ENCODE measurements at regions not wholly inside any gene's neighbourhood (a gene's known extent, or its start where the extent isn't known, plus 50 kb on each side); places are given as distances from the start of the nearest gene placed in this dataset.

DNA sequence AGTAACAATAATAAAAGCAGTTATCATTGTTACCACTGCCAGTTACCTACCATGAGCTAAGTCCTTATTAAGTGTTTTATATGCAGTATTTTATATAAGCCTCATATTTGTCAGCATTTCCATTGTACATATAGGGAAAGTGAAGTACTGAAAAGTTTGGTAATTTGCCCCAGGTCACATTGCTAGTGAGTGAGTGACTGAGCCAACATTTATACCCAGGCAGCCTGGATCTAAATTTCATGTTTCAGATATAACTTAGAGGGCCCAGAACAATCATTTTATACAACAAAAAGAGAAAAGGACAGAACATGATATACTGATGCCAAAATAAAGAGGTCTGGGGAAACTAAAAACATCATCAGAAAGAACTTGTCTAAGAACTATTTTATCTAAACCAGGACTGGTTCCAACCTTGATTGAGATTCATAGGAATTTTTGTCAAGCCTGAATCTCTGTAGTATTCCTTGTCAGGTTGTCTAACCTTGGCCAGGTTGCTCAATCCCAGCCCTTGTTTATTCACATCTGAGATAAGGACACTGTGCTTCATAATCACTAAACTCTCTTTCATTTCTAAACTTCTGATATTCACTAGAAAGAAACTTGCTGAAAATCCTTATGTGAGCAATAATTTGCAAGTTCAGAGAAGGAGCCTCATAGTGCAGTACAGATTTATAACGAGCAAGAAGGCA lies 308.2 kb downstream of the IPMK start:
- Histone ChIP-seq H3K9ac (ENCODE audit: low read depth, low read length) (no peak overlapping the region), H3K36me3 (ENCODE audit: insufficient read depth, low read length) (no peaks in the 10 kb centered on the region), H3K27me3 (ENCODE audit: insufficient read depth, low read length) (no peaks in the 10 kb centered on the region), H3K4me3 (ENCODE audit: low read length) (no peak overlapping the region), H3K27ac (ENCODE audit: low read depth, low read length) (no peak overlapping the region), H3K9me3 (ENCODE audit: insufficient read depth, low read depth, low read length) (no peaks in the 10 kb centered on the region), H3K4me1 (ENCODE audit: insufficient read depth, low read length) (no peaks in the 10 kb centered on the region)
- 100% methylated on average over 1 of the region's 1 CpG for WGBS

DNA sequence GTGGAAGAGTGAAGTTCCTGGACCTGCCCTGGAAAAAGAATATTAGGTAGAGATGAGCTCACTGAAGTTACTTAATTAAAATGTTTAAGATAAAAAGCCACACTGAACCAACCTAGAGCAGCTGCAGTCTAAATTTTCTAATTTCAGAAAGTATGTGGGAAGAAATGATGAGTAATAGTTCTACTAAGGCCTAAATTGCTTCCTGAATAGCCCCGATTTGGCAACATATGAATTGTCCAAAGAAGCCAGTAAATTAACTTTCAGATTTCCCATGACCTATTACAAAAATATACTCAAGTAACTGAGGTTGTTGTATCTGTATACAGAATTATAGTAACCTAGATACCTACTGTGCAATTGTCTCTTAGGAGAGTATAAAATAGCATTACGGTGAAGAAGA lies 312.6 kb downstream of the IPMK start:
- Histone ChIP-seq H3K4me3 (ENCODE audit: low read length) (no peak overlapping the region), H3K36me3 (ENCODE audit: insufficient read depth, low read length) (no peaks in the 10 kb centered on the region), H3K27me3 (ENCODE audit: insufficient read depth, low read length) (no peaks in the 10 kb centered on the region), H3K27ac (ENCODE audit: low read depth, low read length) (no peak overlapping the region), H3K9ac (ENCODE audit: low read depth, low read length) (no peak overlapping the region), H3K9me3 (ENCODE audit: insufficient read depth, low read depth, low read length) (no peaks in the 10 kb centered on the region), H3K4me1 (ENCODE audit: insufficient read depth, low read length) (peaks cover 5% of the 10 kb centered on the region; the same call in 1 of the 2 replicates)
- no CpG with 5 or more reads among the region's 2 CpGs for WGBS

DNA sequence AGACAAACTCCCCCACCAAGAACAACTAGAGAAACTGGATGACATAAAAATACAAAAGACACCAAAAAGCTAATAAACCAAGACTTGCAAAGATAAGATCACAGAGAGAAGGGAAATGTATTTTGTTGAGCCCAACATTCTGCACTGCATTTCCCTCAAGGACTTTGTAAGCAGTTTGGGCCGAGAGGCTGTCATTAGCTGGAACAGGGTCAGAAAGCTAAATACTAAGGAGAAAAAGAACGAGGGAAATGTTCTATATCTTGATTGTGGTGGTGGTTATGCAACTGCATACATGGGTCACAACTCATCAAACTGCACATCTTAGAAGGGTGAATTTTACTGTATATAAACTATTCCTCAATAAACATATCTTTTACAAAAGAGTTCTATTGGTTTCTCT lies 315.0 kb downstream of the IPMK start:
- no peaks in the 10 kb centered on the region for H3K27me3 ChIP-seq (ENCODE audit: insufficient read depth, low read length)
- H3K4me1 ChIP-seq (ENCODE audit: insufficient read depth, low read length) = peaks cover 5% of the 10 kb centered on the region; the same call in 1 of the 2 replicates
- H3K36me3 ChIP-seq (ENCODE audit: insufficient read depth, low read length) = no peaks in the 10 kb centered on the region
- no peak overlapping the region for H3K27ac ChIP-seq (ENCODE audit: low read depth, low read length)
- H3K9ac ChIP-seq (ENCODE audit: low read depth, low read length) = no peak overlapping the region
- H3K4me3 ChIP-seq (ENCODE audit: low read length) = no peak overlapping the region
- 55% methylated on average over 2 of the region's 2 CpGs for WGBS
- H3K9me3 ChIP-seq (ENCODE audit: insufficient read depth, low read depth, low read length) = peaks cover 7% of the 10 kb centered on the region

DNA sequence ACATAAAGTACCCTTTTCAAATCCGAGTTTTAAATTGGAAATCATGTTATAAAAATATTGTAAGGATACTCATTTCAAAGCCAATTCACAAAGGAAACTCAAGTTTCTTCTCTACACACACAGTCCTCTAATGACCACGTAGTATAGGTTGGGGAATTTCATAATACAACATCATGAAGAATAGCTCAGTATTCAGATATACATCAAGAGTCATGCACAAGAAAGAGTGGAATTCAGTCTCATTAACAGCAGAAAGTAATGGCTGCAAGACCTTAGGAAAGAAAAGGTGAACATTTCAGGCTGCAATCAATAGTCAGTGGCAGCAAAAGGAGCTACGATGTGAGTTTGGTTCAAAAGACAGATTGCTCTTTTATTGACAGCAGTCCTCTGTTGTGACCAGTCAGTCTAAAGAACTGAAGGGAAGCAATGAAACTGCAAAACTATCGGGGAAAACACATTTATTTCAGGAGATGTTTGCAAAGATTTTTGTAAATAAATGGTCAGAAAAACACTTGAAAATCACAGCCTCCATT lies 317.2 kb downstream of the IPMK start:
- H3K9ac ChIP-seq (ENCODE audit: low read depth, low read length) = no peak overlapping the region
- H3K4me3 ChIP-seq (ENCODE audit: low read length) = no peak overlapping the region
- no peak overlapping the region for H3K27ac ChIP-seq (ENCODE audit: low read depth, low read length)
- H3K4me1 ChIP-seq (ENCODE audit: insufficient read depth, low read length) = peaks cover 17% of the 10 kb centered on the region; the same call in 1 of the 2 replicates
- H3K36me3 ChIP-seq (ENCODE audit: insufficient read depth, low read length) = no peaks in the 10 kb centered on the region
- H3K9me3 ChIP-seq (ENCODE audit: insufficient read depth, low read depth, low read length) = peaks cover 7% of the 10 kb centered on the region
- 94% methylated on average over 2 of the region's 4 CpGs for WGBS
- no peaks in the 10 kb centered on the region for H3K27me3 ChIP-seq (ENCODE audit: insufficient read depth, low read length)

DNA sequence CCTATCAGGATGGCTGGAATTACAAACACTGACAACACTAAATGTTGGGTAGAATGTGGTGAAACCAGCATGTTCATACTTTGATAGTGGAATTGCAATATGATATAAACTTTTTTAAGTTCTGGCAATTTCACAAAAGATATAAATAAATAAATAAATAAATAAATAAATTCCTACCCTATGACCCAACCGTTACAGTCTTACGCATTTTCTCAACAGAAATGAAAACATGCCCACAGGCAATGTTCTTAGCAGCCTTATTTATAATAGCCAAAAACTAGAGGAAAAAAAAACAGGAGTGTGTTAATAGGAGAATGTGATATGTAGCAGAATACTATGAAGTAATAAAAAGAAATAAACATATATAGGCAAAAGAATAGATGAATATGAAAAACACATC lies 318.9 kb downstream of the IPMK start:
- WGBS = no CpG with 5 or more reads among the region's 2 CpGs
- Histone ChIP-seq H3K36me3 (ENCODE audit: insufficient read depth, low read length) (no peaks in the 10 kb centered on the region), H3K9me3 (ENCODE audit: insufficient read depth, low read depth, low read length) (peaks cover 7% of the 10 kb centered on the region), H3K9ac (ENCODE audit: low read depth, low read length) (no peak overlapping the region), H3K27ac (ENCODE audit: low read depth, low read length) (no peak overlapping the region), H3K4me3 (ENCODE audit: low read length) (no peak overlapping the region), H3K4me1 (ENCODE audit: insufficient read depth, low read length) (peaks cover 17% of the 10 kb centered on the region; the same call in 1 of the 2 replicates), H3K27me3 (ENCODE audit: insufficient read depth, low read length) (no peaks in the 10 kb centered on the region)

DNA sequence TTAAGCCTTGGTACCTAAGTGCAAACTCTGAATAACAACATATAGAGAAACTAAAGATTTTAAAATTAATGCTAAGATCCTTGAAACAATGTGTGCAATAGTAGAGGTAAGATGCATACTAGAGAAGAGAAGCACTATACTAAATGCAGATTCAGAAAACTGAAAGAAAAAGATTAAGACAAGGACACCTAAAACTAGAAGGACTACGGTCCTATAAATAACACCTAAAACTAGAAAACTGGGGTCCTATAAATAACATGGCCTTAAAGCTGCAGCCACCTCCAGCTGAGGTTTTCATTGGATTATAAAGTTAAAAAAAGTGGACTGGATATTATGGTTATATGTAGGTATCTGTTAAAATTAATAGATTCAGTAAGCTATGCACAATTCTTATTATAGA lies 320.9 kb downstream of the IPMK start:
- Histone ChIP-seq H3K4me3 (ENCODE audit: low read length) (no peak overlapping the region), H3K36me3 (ENCODE audit: insufficient read depth, low read length) (no peaks in the 10 kb centered on the region), H3K9ac (ENCODE audit: low read depth, low read length) (no peak overlapping the region), H3K9me3 (ENCODE audit: insufficient read depth, low read depth, low read length) (peaks cover 7% of the 10 kb centered on the region), H3K4me1 (ENCODE audit: insufficient read depth, low read length) (peaks cover 17% of the 10 kb centered on the region; the same call in 1 of the 2 replicates), H3K27me3 (ENCODE audit: insufficient read depth, low read length) (no peaks in the 10 kb centered on the region), H3K27ac (ENCODE audit: low read depth, low read length) (no peak overlapping the region)
- whole genome bisulfite sequencing = 82% methylated on average over 1 of the region's 1 CpG

DNA sequence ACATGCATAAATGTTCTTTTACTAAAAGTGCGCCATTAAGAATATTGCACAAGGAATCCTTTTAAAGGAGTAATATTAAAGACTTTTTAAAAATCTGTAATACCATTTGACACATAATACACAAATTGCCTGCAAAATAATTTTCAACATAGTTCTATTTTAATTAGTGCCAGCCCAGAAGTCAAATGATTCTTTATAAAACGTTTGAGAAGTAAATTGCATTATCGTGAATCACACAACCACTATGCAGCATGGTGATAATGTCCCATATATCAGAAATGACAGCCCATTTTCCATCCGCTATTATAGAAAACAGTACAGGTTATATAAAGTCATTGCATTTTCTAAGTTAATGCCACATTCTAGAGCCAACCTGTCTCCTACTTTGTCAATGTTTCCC lies 324.0 kb downstream of the IPMK start:
- WGBS = 100% methylated on average over 3 of the region's 4 CpGs
- H3K4me1 ChIP-seq (ENCODE audit: insufficient read depth, low read length) = peaks cover 11% of the 10 kb centered on the region; the same call in 1 of the 2 replicates

DNA sequence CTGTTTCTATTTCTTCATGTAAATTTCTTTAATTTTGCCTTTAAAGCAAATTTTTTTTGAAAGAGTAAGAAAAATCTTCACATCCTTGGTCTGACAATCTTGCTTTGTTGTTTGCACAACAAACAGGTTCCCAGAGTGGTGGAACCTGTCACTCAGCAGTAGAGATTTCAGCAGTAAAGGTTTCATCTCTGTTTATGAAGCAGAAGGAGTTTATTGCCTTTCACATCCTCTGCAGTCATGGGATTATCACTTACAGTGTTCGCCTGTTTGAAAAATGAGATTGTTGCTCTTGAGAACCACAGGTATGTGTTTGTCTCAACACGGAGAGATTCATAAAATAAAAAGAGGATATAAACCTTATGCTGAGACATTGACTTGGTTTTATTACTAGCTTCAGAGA lies 342.6 kb downstream of the IPMK start:
- Histone ChIP-seq H3K27me3 (ENCODE audit: insufficient read depth, low read length) (no peaks in the 10 kb centered on the region), H3K36me3 (ENCODE audit: insufficient read depth, low read length) (no peaks in the 10 kb centered on the region), H3K27ac (ENCODE audit: low read depth, low read length) (no peak overlapping the region), H3K9me3 (ENCODE audit: insufficient read depth, low read depth, low read length) (no peaks in the 10 kb centered on the region), H3K4me1 (ENCODE audit: insufficient read depth, low read length) (no peaks in the 10 kb centered on the region), H3K4me3 (ENCODE audit: low read length) (no peak overlapping the region), H3K9ac (ENCODE audit: low read depth, low read length) (no peak overlapping the region)
- 100% methylated on average over 2 of the region's 2 CpGs for WGBS

More for the DNA sequence above, 324.0 kb downstream of the IPMK start:
- Histone ChIP-seq H3K4me3 (ENCODE audit: low read length) (no peak overlapping the region), H3K27ac (ENCODE audit: low read depth, low read length) (no peak overlapping the region), H3K27me3 (ENCODE audit: insufficient read depth, low read length) (no peaks in the 10 kb centered on the region), H3K9ac (ENCODE audit: low read depth, low read length) (no peak overlapping the region), H3K9me3 (ENCODE audit: insufficient read depth, low read depth, low read length) (peaks cover 6% of the 10 kb centered on the region), H3K36me3 (ENCODE audit: insufficient read depth, low read length) (no peaks in the 10 kb centered on the region)

DNA sequence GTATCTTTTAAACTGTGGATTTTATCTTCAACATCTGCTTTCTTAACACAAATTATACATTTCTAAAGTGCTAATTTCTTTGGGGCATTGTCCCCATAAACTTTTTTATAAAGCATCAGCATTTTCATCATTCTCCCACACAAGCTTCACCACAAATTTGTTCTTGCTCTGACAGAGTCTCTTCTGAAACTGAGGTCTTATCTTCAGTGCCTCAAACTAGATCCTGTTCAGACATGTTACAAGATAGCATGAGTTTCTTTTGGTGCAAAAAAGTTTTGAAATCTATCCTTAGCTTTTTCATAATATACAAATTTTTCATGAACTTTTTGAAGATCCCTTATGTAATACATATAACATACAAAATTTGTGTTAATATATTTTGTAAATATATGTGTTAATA lies 346.6 kb downstream of the IPMK start:
- Histone ChIP-seq H3K36me3 (ENCODE audit: insufficient read depth, low read length) (no peaks in the 10 kb centered on the region), H3K9me3 (ENCODE audit: insufficient read depth, low read depth, low read length) (no peaks in the 10 kb centered on the region), H3K4me1 (ENCODE audit: insufficient read depth, low read length) (no peaks in the 10 kb centered on the region), H3K27me3 (ENCODE audit: insufficient read depth, low read length) (no peaks in the 10 kb centered on the region), H3K9ac (ENCODE audit: low read depth, low read length) (no peak overlapping the region), H3K27ac (ENCODE audit: low read depth, low read length) (no peak overlapping the region), H3K4me3 (ENCODE audit: low read length) (no peak overlapping the region)

DNA sequence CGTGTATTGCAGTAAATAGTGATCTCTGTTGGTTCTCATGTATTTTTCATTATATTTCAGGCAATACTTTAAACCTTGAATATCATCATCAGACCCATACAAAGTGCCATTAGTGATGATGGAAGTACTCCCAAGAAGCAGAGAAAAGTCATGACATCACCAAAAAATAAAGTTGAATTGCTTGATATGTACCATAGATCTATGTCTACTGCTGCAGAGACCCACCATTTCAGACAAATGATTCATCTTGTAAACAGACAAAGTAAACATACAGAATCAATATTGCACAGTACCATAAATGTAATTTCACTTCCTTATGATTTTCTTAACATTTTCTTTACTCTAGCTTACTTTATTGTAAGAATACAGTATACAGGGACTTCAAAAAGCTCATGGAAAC lies 347.8 kb downstream of the IPMK start:
- 100% methylated on average over 1 of the region's 1 CpG for whole genome bisulfite sequencing
- H3K27ac ChIP-seq (ENCODE audit: low read depth, low read length) = no peak overlapping the region

DNA sequence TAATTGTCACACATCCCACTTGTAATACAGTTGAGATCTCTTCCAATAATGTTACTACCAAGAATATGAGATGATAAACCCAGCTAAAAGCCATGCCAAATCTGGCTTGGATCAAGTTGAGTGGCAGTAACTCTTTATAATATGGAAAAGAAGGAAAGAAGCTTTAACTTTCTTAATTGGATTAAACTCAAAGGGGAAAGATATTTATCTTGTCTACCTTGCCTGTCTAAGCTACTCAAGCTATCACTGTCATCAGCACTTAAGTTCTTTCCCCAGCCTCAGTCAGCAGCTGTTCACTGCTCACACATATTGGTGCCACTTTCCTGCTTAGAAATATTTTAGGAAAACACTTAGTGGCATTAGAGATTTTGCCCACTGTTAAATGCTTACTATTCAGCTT lies 350.7 kb downstream of the IPMK start:
- no peaks in the 10 kb centered on the region for H3K9me3 ChIP-seq (ENCODE audit: insufficient read depth, low read depth, low read length)
- no peaks in the 10 kb centered on the region for H3K27me3 ChIP-seq (ENCODE audit: insufficient read depth, low read length)
- no peak overlapping the region for H3K4me3 ChIP-seq (ENCODE audit: low read length)
- no peak overlapping the region for H3K27ac ChIP-seq (ENCODE audit: low read depth, low read length)
- peaks cover 5% of the 10 kb centered on the region; the same call in 1 of the 2 replicates for H3K4me1 ChIP-seq (ENCODE audit: insufficient read depth, low read length)
- H3K36me3 ChIP-seq (ENCODE audit: insufficient read depth, low read length) = no peaks in the 10 kb centered on the region
- no peak overlapping the region for H3K9ac ChIP-seq (ENCODE audit: low read depth, low read length)

More for the DNA sequence above, 347.8 kb downstream of the IPMK start:
- no peak overlapping the region for H3K4me3 ChIP-seq (ENCODE audit: low read length)
- no peaks in the 10 kb centered on the region for H3K36me3 ChIP-seq (ENCODE audit: insufficient read depth, low read length)
- no peaks in the 10 kb centered on the region for H3K9me3 ChIP-seq (ENCODE audit: insufficient read depth, low read depth, low read length)
- no peaks in the 10 kb centered on the region for H3K27me3 ChIP-seq (ENCODE audit: insufficient read depth, low read length)
- no peak overlapping the region for H3K9ac ChIP-seq (ENCODE audit: low read depth, low read length)
- H3K4me1 ChIP-seq (ENCODE audit: insufficient read depth, low read length) = no peaks in the 10 kb centered on the region
